ENCODE measurements at regions not wholly inside any gene's neighbourhood (a gene's known extent, or its start where the extent isn't known, plus 50 kb on each side); places are given as distances from the start of the nearest gene placed in this dataset.

- TF ChIP-seq, protein P1, sequence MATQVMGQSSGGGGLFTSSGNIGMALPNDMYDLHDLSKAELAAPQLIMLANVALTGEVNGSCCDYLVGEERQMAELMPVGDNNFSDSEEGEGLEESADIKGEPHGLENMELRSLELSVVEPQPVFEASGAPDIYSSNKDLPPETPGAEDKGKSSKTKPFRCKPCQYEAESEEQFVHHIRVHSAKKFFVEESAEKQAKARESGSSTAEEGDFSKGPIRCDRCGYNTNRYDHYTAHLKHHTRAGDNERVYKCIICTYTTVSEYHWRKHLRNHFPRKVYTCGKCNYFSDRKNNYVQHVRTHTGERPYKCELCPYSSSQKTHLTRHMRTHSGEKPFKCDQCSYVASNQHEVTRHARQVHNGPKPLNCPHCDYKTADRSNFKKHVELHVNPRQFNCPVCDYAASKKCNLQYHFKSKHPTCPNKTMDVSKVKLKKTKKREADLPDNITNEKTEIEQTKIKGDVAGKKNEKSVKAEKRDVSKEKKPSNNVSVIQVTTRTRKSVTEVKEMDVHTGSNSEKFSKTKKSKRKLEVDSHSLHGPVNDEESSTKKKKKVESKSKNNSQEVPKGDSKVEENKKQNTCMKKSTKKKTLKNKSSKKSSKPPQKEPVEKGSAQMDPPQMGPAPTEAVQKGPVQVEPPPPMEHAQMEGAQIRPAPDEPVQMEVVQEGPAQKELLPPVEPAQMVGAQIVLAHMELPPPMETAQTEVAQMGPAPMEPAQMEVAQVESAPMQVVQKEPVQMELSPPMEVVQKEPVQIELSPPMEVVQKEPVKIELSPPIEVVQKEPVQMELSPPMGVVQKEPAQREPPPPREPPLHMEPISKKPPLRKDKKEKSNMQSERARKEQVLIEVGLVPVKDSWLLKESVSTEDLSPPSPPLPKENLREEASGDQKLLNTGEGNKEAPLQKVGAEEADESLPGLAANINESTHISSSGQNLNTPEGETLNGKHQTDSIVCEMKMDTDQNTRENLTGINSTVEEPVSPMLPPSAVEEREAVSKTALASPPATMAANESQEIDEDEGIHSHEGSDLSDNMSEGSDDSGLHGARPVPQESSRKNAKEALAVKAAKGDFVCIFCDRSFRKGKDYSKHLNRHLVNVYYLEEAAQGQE (IDR thresholded peaks at IDR 0.05; ENCODE audit: unreplicated experiment): no peak
- no peak for TF ChIP-seq EZH2phosphoT487 (IDR thresholded peaks at IDR 0.05; ENCODE audit: unreplicated experiment)
Measured at GRCh38 chr6:22418714-22419113, 121.9 kb upstream of the PRL start (continued).

GRCh38 chr6:22421198-22421597, 124.4 kb upstream of the PRL start:
- H4K20me1 ChIP-seq (replicated peaks; ENCODE audit: insufficient read depth): no peaks in the 10 kb centered on the region
- no peak overlapping the region for H2AFZ ChIP-seq
- no peak overlapping the region for H3K27ac ChIP-seq (ENCODE audit: low read depth)
- H3K36me3 ChIP-seq (ENCODE audit: insufficient read depth): no peaks in the 10 kb centered on the region
- no peaks in the 10 kb centered on the region for H3K9me2 ChIP-seq (ENCODE audit: insufficient read depth)
- Mint-ChIP-seq H3K27me3 (ENCODE audit: insufficient read depth, low read depth, poor library complexity) (peaks cover 2% of the 10 kb centered on the region), H3K9me3 (peaks cover 20% of the 10 kb centered on the region), H3K4me3 (no peak overlapping the region), H3K27ac (no peak overlapping the region), H3K36me3 (ENCODE audit: low read depth) (peaks cover 16% of the 10 kb centered on the region; the same call in 2 of the 3 replicates), H3K4me1 (no peaks in the 10 kb centered on the region)
- H3F3A ChIP-seq (replicated peaks; ENCODE audit: low read depth): no peaks in the 10 kb centered on the region
- H3K79me2 ChIP-seq (replicated peaks; ENCODE audit: insufficient read depth): no peaks in the 10 kb centered on the region
- H3K4me2 ChIP-seq: no peak overlapping the region
- H3K4me3 ChIP-seq: no peak overlapping the region
- TF ChIP-seq CREB1 (CRISPR knock-in tag; IDR thresholded peaks at IDR 0.05; ENCODE audit: low read depth) (no peak), NANOG (IDR thresholded peaks at IDR 0.05; ENCODE audit: borderline replicate concordance) (no peak)
- no peak for ATAC-seq
- DNase-seq (ENCODE audit: low spot score): no peak
- H3K27me3 ChIP-seq (ENCODE audit: insufficient read depth): no peaks in the 10 kb centered on the region
- no peaks in the 10 kb centered on the region for H3K4me1 ChIP-seq (ENCODE audit: insufficient read depth)

DNA sequence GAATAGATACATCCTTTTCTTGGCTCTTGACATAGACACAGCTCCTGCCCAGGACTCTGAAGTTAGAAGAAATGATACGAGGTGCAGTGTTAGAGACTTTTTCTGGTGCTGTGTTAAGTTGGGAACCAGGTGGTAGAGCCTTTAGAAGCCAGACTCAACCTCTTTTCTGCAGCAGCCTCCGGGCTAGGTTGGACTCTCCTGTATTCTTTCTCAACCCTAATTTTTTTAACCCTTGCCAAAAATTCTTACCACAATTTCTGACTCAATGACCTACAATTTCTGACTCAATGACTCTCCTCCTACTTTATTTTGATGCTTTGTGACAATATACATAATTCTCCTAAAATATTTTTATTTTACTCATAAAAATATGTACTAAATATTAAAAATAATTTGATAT, 127.4 kb upstream of the PRL start:
- H3K36me3 Mint-ChIP-seq (ENCODE audit: low read depth): peaks cover 10% of the 10 kb centered on the region; the same call in 2 of the 3 replicates
- H3K4me1 Mint-ChIP-seq: 0 out of 3 replicates have a peak, but pooled peaks cover 2% of the 10 kb centered on the region
- H3K27ac ChIP-seq (ENCODE audit: low read depth): no peak overlapping the region
- ATAC-seq (no peak), DNase-seq (ENCODE audit: low spot score) (no peak)
- H3K27me3 ChIP-seq (ENCODE audit: insufficient read depth): no peaks in the 10 kb centered on the region
- no peak overlapping the region for H2AFZ ChIP-seq
- peaks cover 12% of the 10 kb centered on the region for H3K9me3 Mint-ChIP-seq
- H3K79me2 ChIP-seq (replicated peaks; ENCODE audit: insufficient read depth): no peaks in the 10 kb centered on the region
- H3K4me3 Mint-ChIP-seq: no peak overlapping the region
- H4K20me1 ChIP-seq (replicated peaks; ENCODE audit: insufficient read depth): no peaks in the 10 kb centered on the region
- no peak overlapping the region for H3K27ac Mint-ChIP-seq
- no peaks in the 10 kb centered on the region for H3K4me1 ChIP-seq (ENCODE audit: insufficient read depth)
- no peak overlapping the region for H3K4me3 ChIP-seq
- no peaks in the 10 kb centered on the region for H3K9me2 ChIP-seq (ENCODE audit: insufficient read depth)
- no peaks in the 10 kb centered on the region for H3K36me3 ChIP-seq (ENCODE audit: insufficient read depth)
- H3K27me3 Mint-ChIP-seq (ENCODE audit: insufficient read depth, low read depth, poor library complexity): no peaks in the 10 kb centered on the region
- TF ChIP-seq ZNF331 (CRISPR knock-in tag; IDR thresholded peaks at IDR 0.05; ENCODE audit: low read depth): no peak
- TF ChIP-seq, protein P2, sequence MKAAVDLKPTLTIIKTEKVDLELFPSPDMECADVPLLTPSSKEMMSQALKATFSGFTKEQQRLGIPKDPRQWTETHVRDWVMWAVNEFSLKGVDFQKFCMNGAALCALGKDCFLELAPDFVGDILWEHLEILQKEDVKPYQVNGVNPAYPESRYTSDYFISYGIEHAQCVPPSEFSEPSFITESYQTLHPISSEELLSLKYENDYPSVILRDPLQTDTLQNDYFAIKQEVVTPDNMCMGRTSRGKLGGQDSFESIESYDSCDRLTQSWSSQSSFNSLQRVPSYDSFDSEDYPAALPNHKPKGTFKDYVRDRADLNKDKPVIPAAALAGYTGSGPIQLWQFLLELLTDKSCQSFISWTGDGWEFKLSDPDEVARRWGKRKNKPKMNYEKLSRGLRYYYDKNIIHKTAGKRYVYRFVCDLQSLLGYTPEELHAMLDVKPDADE (IDR thresholded peaks at IDR 0.05): no peak
- TF ChIP-seq EZH2phosphoT487 (IDR thresholded peaks at IDR 0.05; ENCODE audit: unreplicated experiment): no peak
- no peak for TF ChIP-seq CREB1 (CRISPR knock-in tag; IDR thresholded peaks at IDR 0.05; ENCODE audit: low read depth)
- TF ChIP-seq EZH2 (IDR thresholded peaks at IDR 0.05; ENCODE audit: low read depth, unreplicated experiment): no peak
- H3K4me2 ChIP-seq: no peak overlapping the region
- no peaks in the 10 kb centered on the region for H3F3A ChIP-seq (replicated peaks; ENCODE audit: low read depth)

Data from GM23338 (cell line).